T-helper 1 cell treated with Interleukin-12 subunit alpha and Interleukin-12 subunit beta and Interleukin-4 antibody, amounts not matched to agents 30 ng/mL and 1 ng/mL, for 36 hours (primary cell): ENCODE measurements at regions not wholly inside any gene's neighbourhood (a gene's known extent, or its start where the extent isn't known, plus 50 kb on each side); places are given as distances from the start of the nearest gene placed in this dataset.
"Not testable (repeated sequence)": the region's sequence is repeated elsewhere in the genome, so short reads cannot be mapped to it uniquely, and the experiment has no call there.

Experiments
- intact Hi-C: fragments of 100-400 bp; cut with micrococcal nuclease; formaldehyde crosslinking; loops from one replicate; pipeline ENCODE4 v1.15.1; 2024

DNA sequence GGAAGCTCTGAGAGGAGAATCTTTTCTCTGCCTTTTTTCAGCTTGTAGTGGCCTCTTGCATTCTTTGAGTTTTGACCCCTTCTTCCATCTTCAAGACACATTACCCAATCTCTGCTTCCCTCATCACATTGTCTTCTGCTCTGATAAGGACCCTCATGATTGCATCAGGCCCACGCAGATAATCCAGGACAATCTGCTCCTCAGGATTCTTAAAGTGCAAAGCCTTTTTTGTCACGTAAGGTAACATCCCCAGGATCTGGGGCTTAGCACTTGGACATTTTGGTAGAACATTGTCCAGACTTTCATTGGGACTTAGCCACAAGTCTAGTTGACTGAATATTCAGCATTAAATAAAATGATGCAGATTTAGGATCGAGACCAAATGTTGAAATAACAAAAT lies 521.2 kb downstream of the RMST start:
- intact Hi-C loops, result no loop called here

DNA sequence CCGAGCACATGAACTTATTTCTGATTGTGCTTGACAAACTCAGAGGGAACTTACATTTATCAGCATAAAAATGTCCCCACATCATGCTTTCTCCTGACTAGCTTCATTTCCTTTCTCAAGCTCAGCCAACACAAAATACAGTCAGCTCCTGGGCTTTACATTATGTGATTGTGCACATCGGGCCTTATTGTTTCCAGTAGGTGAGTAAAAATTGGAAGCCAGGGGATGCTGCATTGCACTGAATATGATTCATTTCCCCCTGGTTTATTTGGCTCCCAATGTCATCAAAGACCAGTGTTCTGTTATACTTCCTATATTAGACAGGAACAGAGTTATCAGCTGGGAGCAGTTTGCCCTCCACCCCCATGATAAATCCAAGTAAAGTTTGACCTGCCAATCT lies 521.8 kb downstream of the RMST start:
- intact Hi-C loops, result no loop called here

DNA sequence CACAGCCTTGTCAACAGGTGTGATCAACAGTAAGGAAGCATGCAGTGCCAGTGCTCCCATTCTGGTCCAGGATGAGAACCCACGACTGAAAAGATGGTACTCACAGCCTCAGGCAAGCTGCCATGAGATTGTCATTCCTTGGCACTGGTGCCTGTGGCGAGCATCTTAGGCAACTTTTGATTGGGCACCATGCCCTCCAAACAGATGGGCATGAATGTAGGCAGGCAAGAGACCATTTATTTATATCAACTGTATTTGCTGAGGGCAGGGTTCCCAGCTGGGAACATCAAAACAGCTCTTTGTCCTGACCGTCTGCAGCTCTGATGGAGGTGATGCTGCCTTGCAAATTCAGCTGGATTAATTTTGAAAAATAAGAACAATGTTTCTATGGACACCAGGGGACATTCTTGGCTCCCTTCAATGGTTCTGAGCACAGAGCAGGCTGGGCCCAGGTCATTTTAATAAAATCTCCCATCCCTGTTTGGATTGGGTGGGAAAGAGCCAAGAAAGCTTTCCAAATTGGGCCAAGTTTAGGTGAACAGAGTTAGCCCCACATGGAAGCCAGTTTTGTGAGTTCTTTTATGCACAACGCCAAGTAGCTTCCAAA lies 522.5 kb downstream of the RMST start:
- intact Hi-C loops, result no loop called here

DNA sequence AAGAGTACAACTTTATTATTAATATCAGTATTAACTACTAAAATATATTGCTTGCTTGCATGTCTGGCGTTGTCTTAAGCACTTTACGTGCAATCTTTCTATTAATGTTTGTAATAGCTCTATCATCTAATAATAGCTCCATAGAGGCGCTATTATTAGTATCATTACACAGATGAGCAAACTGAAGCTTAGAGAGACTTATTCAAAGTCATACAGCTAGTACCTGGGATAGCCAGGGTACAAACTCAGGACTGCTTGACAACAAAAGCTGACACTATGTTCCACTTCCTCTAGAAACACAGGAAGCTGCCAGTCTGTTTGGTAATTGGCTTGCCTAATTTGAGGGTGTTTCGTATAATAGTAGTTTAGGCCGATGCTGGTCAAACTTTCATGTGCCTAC lies 523.2 kb downstream of the RMST start:
- intact Hi-C loops, result no loop called here

GRCh38 chr12:97988588-97988987 lies 526.0 kb downstream of the RMST start:
- intact Hi-C loops, result not testable (repeated sequence)

DNA sequence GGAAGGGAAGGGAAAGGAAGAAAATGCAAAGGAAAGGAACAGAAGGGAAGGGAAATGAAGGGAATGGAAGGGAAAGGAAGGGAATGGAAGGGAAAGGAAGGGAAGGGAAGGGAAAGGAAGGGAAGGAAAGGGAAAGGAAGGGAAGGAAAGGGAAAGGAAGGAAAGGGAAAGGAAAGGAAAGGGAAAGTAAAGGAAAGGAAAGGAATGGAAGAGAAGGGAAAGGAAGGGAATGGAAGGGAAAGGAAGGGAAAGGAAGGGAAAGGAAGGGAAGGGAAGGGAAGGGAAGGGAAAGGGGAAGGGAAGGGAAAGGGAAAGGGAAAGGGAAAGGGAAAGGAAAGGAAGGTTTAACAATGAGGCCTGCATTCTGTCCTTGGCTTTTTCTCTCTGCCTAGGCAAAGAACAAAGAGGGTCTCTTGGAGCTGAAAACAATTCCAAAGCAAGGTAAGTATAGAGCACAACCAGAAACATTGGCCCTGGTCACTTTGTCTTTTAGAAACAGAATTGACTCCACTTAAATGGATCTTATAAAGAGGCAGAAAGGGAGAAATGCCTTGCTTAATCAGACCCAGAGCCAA lies 525.9 kb upstream of the TMPO start:
- intact Hi-C loops, result no loop called here

DNA sequence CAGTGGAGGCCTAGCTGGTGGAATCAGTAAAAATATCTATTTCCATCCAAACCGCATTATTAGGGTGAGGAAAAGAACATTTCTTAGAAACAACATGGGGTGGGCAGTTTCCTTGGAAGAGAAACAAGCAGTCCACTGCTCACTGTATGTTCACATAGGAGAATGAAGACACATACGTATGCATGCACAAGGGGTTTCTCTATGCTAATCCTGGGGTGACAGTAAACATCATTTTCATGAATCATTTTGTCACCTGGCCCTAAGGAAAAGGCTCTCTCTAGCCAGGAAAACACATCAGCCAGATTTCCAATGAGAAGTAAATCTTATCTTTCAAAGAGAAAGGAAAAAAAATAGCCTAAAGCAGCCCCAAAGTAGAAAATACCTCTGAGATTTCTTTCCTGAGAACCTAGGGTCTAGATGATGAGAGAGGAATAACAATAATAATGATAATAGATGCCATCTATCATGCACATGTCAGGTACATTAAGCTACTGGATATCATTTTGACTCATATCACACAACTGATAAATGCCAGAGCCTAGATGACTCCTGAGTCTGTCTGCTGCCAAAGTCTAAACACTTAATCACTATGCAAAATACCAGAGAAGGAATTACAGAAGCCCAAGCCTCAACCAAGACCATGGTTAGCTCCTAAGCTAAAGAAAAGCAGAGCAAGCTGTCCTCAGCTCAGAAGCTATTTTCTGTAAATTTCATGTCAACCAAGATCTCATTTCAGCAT lies 520.5 kb upstream of the TMPO start:
- intact Hi-C loops, result no loop called here

GRCh38 chr12:97995559-97995958 lies 519.8 kb upstream of the TMPO start:
- intact Hi-C loops, result no loop called here

- intact Hi-C loops, result no loop called here
These were observed 514.0 kb upstream of the TMPO start for GRCh38 chr12:98001430-98001829.

DNA sequence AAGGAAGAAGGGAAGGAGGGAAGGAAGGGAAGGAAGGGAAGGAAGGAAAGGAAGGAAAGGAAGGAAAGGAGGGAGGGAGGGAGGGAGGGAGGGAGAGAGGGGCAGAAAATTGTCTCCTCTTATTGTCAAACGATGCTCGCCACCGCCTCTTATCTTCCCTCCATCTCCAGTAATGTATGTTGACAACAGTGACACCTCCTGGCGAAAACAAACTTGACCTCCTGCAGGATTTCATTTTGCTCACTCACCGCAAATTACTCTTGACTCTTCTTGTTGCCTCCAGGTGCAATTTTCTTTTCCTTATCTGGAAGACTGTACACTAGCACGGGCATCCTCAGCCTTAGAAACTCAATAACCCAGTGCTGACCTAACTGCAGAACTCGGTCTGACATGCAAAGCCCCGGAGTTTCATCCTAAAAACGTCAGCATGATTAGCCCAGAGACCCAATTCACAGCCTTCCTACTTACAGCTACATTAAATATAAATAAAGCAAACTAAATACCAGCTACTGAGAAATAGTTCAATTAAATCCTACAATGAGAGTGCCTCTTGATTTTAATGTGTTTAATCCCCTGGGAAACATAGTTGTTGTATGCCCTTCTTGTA lies 512.4 kb upstream of the TMPO start:
- intact Hi-C loops, result no loop called here

DNA sequence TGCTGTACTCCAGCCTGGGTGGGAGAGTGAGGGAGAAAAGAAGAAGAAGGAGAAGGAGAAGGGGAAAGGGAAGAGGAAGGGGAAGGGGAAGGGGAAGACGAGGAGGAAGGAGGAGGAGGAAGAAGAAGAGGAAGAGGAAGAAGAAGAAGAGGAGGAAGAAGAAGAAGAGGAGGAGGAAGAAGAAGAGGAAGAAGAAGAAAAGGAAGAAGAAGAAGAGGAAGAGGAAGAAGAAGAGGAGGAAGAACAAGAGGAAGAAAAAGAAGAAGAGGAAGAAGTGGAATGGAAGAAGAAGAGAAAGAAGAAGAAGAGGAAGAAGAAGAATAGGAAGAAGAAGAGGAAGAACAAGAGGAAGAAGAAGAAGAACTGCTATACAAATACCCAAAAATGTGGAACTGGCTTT lies 507.4 kb upstream of the TMPO start:
- intact Hi-C loops, result no loop called here

DNA sequence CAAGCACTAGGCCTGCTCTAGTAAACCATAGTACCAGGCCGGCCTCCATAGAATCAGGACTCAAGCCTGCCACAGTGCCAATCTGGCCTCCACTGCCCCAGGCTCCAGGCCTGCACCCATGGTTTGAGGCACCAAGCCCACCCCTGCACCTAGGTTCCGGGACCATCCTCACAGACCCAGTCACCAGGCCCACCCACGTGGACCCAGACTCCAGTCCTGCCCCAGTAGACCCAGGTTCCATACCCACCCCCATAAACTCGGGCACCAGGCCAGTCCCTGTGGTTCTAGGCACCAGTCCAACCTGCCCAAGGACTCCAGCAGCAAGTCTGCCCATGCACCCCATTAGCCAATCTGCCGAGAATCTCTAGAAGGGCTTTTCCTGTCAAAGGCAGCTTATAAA lies 501.8 kb upstream of the TMPO start:
- intact Hi-C loops, result no loop called here

DNA sequence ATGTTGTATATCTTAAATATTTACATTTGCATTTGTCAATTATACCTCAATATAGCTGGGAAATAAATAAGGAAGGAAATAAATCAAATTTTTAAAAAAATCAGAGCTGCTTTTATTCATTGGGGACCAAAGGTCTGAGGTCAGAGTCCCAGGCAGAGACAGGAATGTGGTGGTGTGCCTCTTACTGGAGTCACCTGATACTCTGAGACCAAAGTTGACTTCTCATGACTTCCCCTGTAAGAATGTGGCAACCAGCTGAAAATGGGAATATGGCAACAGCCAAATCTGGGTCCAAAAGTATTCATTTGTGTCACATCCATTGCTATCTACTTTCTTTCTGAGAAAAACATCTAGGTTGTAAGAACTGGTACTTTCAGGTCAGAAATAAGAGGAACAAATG lies 496.6 kb upstream of the TMPO start:
- intact Hi-C loops, result no loop called here

DNA sequence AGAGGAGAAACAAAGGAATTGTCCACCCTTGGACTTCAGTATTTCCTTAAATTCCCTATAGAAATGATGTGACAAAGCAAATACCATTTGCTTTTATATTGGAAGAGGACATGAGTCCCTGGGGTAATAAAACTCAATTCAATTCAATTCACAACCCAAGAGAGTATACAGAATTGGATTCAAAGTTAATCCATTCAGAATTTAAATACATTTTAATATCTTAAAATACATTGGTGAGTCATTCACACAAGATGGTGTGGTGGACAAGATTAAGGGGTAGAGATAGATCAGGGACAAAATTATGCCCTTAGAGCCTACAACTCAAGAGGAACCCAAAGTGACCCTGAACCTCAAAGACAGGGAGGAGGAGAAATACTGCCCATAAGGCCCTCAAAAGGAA lies 495.0 kb upstream of the TMPO start:
- intact Hi-C loops, result no loop called here

- intact Hi-C loops, result no loop called here
These were observed 492.4 kb upstream of the TMPO start for GRCh38 chr12:98022961-98023360.

DNA sequence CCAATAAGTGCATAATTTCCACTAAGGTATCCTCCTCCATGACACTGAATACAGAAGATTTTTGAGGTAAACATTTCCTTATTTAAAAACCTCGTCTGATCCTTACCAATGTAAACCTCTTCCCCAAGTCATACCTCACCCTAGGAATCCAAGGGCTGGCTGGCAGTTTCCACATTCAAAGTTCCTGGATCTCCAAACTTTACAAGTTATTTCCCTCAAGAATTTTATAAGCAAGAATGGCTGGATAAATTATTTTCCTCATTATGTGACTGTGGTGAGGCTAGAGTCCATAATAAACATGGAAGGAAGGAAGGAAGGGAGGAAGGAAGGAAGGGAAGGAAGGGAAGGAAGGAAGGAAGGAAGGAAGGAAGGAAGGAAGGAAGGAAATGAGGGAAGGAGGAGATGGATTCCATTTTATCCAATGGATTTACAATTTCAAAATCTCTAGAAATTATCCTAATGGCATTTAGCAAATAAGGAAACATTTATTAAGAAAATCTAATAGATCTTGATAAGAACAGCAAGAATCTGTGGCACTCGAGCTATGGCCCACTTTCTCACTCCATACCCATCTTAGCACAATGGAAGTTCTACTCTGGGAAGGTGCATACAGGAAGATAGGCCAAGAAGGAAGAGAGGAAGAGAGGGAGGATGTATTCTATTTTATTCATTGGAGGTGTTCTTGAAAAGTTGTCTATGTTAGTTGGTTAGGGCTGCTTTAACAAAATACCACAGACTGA lies 477.8 kb upstream of the TMPO start:
- intact Hi-C loops, result no loop called here

- intact Hi-C loops, result no loop called here
These were observed 472.7 kb upstream of the TMPO start for GRCh38 chr12:98042668-98043067.

GRCh38 chr12:98045395-98045794 lies 470.0 kb upstream of the TMPO start:
- intact Hi-C loops, result no loop called here

GRCh38 chr12:98048326-98048725 lies 467.1 kb upstream of the TMPO start:
- intact Hi-C loops, result no loop called here

DNA sequence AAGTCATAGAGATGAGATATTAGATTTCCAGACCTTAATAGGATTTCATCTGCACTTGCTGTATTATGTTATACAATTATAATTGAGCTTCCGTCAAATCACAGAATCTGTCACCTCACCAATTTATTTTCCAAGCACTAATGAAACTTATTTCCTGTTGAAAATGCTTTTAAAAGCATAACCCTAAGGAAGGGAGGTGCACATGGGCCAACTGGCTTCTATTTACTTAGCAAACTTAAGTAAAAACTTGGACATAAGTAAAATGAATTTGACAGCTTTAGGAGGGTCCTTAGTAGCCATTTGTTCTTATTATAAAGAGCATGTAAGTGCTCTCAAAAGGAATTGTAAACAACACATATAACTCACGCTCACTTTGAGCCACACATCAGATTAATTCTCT lies 462.2 kb upstream of the TMPO start:
- intact Hi-C loops, result no loop called here

GRCh38 chr12:98057701-98058100 lies 457.7 kb upstream of the TMPO start:
- intact Hi-C loops, result no loop called here

GRCh38 chr12:98058213-98058612 lies 457.2 kb upstream of the TMPO start:
- intact Hi-C loops, result no loop called here
